HG02884 (cell line): ENCODE measurements at regions not wholly inside any gene's neighbourhood (a gene's known extent, or its start where the extent isn't known, plus 50 kb on each side); places are given as distances from the start of the nearest gene placed in this dataset.

ENCODE experiments used
- ATAC-seq: cut with Tn5 transposase; IDR thresholded peaks from one replicate; pipeline ENCODE4 v1.9.1; 2021; ENCODE audit warnings: mild to moderate bottlenecking, moderate library complexity; ENCODE audit not compliant: unreplicated experiment

- no peak for ATAC-seq
Measured at GRCh38 chr11:116176484-116177005, 596.2 kb downstream of the BUD13 start.

GRCh38 chr11:116175707-116176106 lies 597.1 kb downstream of the BUD13 start:
- no peak for ATAC-seq

- ATAC-seq, result no peak
Measured at GRCh38 chr11:116173941-116174911, 598.6 kb downstream of the BUD13 start.

GRCh38 chr11:116173506-116173905 lies 599.3 kb downstream of the BUD13 start:
- ATAC-seq, result no peak

GRCh38 chr11:116172851-116173250 lies 599.9 kb downstream of the BUD13 start:
- no peak for ATAC-seq

- ATAC-seq, result no peak
Measured at GRCh38 chr11:116172156-116172555, 600.6 kb downstream of the BUD13 start.

GRCh38 chr11:116171271-116172140 lies 601.3 kb downstream of the BUD13 start:
- ATAC-seq, result no peak

GRCh38 chr11:116170526-116171120 lies 602.2 kb downstream of the BUD13 start:
- no peak for ATAC-seq

- no peak for ATAC-seq
Measured at GRCh38 chr11:116169776-116170175, 603.0 kb downstream of the BUD13 start.

GRCh38 chr11:116168459-116168787 lies 604.4 kb downstream of the BUD13 start:
- ATAC-seq, result no peak

GRCh38 chr11:116167706-116168458 lies 604.9 kb downstream of the BUD13 start:
- ATAC-seq, result no peak

GRCh38 chr11:116166573-116167465 lies 606.0 kb downstream of the BUD13 start:
- ATAC-seq, result no peak

GRCh38 chr11:116164843-116165242 lies 607.9 kb downstream of the BUD13 start:
- ATAC-seq, result no peak

GRCh38 chr11:116162886-116163230 lies 609.9 kb downstream of the BUD13 start:
- ATAC-seq, result no peak

- no peak for ATAC-seq
Measured at GRCh38 chr11:116162086-116162885, 610.5 kb downstream of the BUD13 start.

GRCh38 chr11:116148645-116149044 lies 624.1 kb downstream of the BUD13 start:
- ATAC-seq, result no peak

- no peak for ATAC-seq
Measured at GRCh38 chr11:116148056-116148455, 624.7 kb downstream of the BUD13 start.

- ATAC-seq, result no peak
Measured at GRCh38 chr11:116145187-116145865, 627.5 kb downstream of the BUD13 start.
